AG09309 (cell line): ENCODE measurements at regions not wholly inside any gene's neighbourhood (a gene's known extent, or its start where the extent isn't known, plus 50 kb on each side); places are given as distances from the start of the nearest gene placed in this dataset.
"Not testable (repeated sequence)": the region's sequence is repeated elsewhere in the genome, so short reads cannot be mapped to it uniquely, and the experiment has no call there.

Experiments used
- DNase-seq: peaks from one replicate; pipeline ENCODE4 v3.0.0-alpha.2; 2010; ENCODE audit warnings: low read depth
- H3K4me3 ChIP-seq: 2 replicates; pipeline ENCODE4 v1.5.1; 2011; ENCODE audit warnings: mild to moderate bottlenecking, low read depth, low read length, moderate library complexity; ENCODE audit not compliant: control insufficient read depth
- TF ChIP-seq, protein P1 (sequence below): IDR thresholded peaks from 2 replicates; pipeline ENCODE4 v1.5.1; 2011; ENCODE audit warnings: mild to moderate bottlenecking, low read depth, low read length, inconsistent platforms; ENCODE audit not compliant: insufficient read depth, control insufficient read depth; ENCODE audit errors: missing control alignments

DNA sequence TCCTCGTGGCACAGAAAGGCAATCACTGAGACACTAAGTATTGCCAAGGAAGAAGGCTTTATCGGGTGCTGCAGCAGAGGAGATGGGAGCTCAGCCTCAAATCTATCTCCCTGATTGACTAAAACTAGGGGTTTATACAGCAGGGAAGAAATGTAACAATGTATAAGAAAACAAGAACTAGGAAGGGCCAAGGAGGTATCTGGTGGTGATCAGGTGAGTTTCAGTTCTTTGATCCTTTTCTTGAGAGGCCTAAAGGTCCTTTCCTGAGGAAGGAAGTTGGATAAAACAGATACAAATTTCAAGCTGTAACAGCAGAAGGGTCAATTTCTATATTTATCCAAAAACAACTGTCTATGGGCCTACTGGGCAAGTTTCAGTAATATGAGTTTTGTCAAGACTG is 212.4 kb downstream of the COPRS start:
- no peak overlapping the region for H3K4me3 ChIP-seq
- TF ChIP-seq, protein P1, sequence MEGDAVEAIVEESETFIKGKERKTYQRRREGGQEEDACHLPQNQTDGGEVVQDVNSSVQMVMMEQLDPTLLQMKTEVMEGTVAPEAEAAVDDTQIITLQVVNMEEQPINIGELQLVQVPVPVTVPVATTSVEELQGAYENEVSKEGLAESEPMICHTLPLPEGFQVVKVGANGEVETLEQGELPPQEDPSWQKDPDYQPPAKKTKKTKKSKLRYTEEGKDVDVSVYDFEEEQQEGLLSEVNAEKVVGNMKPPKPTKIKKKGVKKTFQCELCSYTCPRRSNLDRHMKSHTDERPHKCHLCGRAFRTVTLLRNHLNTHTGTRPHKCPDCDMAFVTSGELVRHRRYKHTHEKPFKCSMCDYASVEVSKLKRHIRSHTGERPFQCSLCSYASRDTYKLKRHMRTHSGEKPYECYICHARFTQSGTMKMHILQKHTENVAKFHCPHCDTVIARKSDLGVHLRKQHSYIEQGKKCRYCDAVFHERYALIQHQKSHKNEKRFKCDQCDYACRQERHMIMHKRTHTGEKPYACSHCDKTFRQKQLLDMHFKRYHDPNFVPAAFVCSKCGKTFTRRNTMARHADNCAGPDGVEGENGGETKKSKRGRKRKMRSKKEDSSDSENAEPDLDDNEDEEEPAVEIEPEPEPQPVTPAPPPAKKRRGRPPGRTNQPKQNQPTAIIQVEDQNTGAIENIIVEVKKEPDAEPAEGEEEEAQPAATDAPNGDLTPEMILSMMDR: no peak
- DNase-seq: no peak

DNA sequence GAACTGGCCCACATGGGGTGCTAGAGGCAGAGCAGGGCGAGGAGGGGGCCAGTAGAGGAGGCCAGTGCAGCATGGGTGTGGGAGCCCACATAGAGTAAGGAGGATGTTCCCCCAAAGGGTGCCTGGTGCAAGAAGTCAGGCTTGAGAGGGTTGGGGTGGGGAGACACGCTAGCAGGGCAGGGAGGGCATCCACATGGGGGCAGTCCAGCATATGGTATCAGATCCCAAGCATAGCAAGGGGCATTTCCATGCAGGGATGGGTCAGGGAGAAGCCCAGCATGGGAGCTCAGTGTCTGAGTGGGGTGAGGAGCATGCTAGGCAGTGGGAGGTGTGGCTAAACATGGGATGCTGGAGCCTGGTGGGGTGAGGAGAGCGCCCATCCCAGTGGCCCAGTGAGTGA is 213.7 kb downstream of the COPRS start:
- TF ChIP-seq, protein P1: peak; percentile 3
- no peak overlapping the region for H3K4me3 ChIP-seq
- no peak for DNase-seq

DNA sequence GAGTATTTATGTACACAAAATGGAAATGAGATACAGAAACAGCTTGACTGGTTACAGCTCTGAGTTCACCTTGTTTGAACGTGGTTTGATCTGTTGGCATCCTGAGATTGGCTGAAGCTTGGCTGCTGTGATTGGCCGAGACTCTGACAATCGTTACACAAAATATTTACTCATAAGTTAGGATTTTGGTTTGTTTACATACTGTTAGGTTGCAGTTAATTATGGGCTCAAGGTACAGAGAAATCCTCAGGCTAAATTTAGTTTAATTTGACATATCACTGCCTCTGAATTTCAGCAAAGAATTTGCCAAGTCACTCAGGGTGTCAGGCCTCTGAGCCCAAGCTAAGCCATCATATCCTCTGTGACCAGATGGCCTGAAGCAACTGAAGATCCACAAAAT is 227.3 kb downstream of the COPRS start:
- TF ChIP-seq, protein P1: no peak
- no peak for DNase-seq

DNA sequence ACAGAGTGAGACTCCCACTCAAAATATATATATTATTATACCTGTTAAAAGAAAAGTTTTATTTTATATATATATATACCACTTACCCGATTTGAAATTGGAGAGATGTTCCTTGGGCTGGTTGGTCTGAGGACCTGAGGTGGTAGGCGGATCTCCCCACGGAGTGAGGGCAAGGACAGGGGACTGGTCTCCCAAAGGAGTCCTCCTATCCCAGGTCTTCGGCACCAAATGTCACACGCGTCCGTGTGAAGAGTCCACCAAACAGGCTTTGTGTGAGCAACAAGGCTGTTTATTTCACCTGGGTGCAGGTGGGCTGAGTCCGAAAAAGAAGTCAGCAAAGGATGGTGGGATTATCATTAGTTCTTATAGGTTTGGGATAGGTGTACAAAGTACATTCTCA is 228.2 kb downstream of the COPRS start:
- not testable (repeated sequence) for H3K4me3 ChIP-seq, DNase-seq

More for the DNA sequence above, 227.3 kb downstream of the COPRS start:
- no peak overlapping the region for H3K4me3 ChIP-seq

DNA sequence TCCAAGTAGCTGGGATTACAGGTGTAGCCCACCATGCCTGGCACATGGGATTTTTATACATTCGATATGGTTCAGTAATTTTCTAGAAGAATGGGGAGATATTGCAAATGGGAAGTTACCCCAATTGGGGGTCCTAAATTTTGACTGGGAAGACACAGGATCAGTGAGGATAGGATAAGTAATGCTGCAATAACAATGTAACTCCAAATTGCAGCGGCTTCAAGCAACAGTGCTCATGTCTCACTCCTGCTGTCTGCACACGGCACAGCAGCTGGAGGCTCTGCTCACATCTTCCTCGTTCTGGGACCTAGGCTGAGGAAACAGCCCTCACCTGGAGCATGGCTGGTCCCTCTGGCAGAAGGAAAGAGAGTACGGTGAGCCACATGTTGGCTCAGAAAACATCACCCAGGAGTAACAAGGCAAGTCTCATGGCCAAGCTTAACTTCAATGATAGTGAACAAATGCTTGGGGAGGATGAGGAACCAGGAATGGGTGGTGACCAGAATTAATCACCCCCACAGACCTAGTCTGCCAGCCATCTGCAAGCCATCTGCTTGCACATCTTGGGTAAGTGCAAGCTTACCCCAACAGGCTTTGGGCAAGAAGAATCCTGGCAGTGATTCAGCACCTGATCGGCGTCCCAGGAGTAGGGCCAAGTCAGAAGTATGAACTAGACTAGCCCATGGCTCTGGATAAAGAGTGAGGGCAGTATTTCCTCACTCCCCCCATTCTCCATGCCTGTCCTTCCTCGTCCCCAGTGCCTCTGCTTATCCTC is 229.2 kb downstream of the COPRS start:
- DNase-seq: peak; percentile 81
- no peak overlapping the region for H3K4me3 ChIP-seq
- TF ChIP-seq, protein P1: no peak

DNA sequence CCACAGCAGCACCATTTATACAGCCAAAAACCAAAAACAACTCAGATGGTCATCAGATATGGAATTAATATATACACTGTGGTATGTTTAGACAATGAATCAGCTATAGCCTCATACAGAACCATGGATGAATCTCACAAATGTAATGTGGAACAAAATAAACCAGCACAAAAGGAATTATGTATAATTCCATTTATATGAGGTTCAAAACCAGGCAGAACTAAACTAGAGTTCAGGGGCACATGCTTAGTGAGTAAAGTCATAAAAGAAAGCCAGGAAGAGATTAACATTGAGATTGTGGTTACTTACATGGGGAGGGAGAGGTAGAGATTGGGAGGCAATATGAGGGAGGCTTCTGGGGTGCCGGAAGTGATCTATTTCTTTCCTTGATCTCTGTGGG is 231.1 kb downstream of the COPRS start:
- TF ChIP-seq, protein P1: no peak
- peak; percentile 47 for DNase-seq
- H3K4me3 ChIP-seq: no peak overlapping the region

DNA sequence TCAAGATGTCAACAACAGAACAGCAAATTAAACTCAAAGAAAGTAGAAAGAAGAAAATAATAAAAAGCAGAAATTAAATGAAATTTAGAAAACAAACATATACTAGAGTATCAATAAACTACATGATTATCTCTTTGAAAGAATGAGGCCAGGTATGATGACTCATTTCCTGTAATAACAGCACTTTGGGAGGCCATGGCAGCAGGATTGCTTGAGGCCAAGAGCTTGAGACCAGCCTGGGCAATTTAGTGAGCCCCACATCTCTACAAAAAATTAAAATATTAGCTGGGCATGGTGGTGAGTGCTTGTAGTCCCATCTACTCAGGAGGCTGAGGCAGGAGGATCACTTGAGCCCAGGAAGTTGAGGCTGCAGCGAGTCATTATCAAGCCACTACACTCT is 232.5 kb downstream of the RAB11FIP4 start:
- no peak overlapping the region for H3K4me3 ChIP-seq
- no peak for DNase-seq
- TF ChIP-seq, protein P1: no peak
